ENCODE measurements at regions not wholly inside any gene's neighbourhood (a gene's known extent, or its start where the extent isn't known, plus 50 kb on each side); places are given as distances from the start of the nearest gene placed in this dataset.

DNA sequence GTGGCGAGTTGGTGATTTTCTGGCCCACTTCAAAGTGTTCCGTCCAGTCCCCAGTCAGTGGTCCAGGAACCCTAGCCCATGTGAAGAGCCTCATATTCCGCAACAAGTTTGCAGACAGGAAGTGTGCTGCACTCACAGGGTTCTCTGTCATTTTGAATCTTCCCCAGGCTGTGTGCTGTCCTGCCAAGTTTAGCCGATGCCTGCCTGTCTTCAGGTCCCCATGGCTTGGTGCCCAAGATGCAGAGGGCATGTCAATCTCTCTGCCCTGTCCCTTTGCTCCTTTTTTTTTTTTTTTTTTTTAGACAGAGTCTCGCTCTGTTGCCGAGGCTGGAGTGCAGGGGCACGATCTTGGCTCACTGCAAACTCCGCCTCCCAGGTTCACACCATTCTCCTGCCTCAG is 69.9 kb upstream of the ATXN1 start:
- no peaks in the 10 kb centered on the region for H3K36me3 ChIP-seq (ENCODE audit: control insufficient read depth, insufficient read depth, low read length)
- H3K27me3 ChIP-seq (ENCODE audit: control insufficient read depth, insufficient read depth, low read length), result no peaks in the 10 kb centered on the region
- no peak overlapping the region for H2BK15ac ChIP-seq (ENCODE audit: low read depth, low read length)
- H3K14ac ChIP-seq (replicated peaks; ENCODE audit: low read depth, low read length), result no peak overlapping the region
- intact Hi-C loops (cut with micrococcal nuclease) (no loop called here), dilution Hi-C loops (cut with HindIII; ENCODE audit: low sequenced_read_pairs, unreplicated experiment) (no loop called here), in situ Hi-C loops (cut with MboI; ENCODE audit: low sequenced_read_pairs) (no loop called here)
- H2AFZ ChIP-seq (replicated peaks; ENCODE audit: low read length, poor library complexity), result no peak overlapping the region
- no peak overlapping the region for H3K23ac ChIP-seq (ENCODE audit: low read depth, low read length)
- no peak overlapping the region for H2BK5ac ChIP-seq (ENCODE audit: low read depth, low read length, poor library complexity, severe bottlenecking)
- BruUV-seq (replicated peaks), result no TSS peak
- ChIA-PET CTCF (no interaction called here), POLR2A (ENCODE audit: unreplicated experiment) (no interaction called here)
- H3K9ac ChIP-seq (ENCODE audit: low read depth, low read length), result no peak overlapping the region
- no peak overlapping the region for H4K8ac ChIP-seq (ENCODE audit: low read depth in 2 of 2, low read length in 2 of 2)
- H3K9me1 ChIP-seq (ENCODE audit: insufficient read depth, low read length), result no peaks in the 10 kb centered on the region
- no peak overlapping the region for H3K4ac ChIP-seq (ENCODE audit: low read depth, low read length)
- no peak overlapping the region for H3K4me2 ChIP-seq (ENCODE audit: low read depth, low read length)
- H3K4me1 ChIP-seq (ENCODE audit: control insufficient read depth, insufficient read depth, low read length), result peaks cover 8% of the 10 kb centered on the region
- H3K9me3 ChIP-seq (ENCODE audit: control insufficient read depth, insufficient read depth, low read length), result no peaks in the 10 kb centered on the region
- H4K20me1 ChIP-seq (ENCODE audit: insufficient read depth, low read length), result no peaks in the 10 kb centered on the region
- no peak overlapping the region for H3K18ac ChIP-seq (ENCODE audit: low read depth, low read length)
- no peak overlapping the region for H2AK5ac ChIP-seq (ENCODE audit: low read depth, low read length)
- H4K5ac ChIP-seq (ENCODE audit: low read depth, low read length), result no peak overlapping the region
- no peak overlapping the region for H2BK120ac ChIP-seq (ENCODE audit: low read depth, low read length)
- H2BK20ac ChIP-seq (ENCODE audit: low read depth, low read length), result no peak overlapping the region
- no peak overlapping the region for H3K56ac ChIP-seq (ENCODE audit: extremely low read depth, insufficient read depth, low read length)
- H3K79me1 ChIP-seq (ENCODE audit: low read depth in 1 of 2, low read length in 2 of 2), result no peaks in the 10 kb centered on the region
- WGBS, 2 experiments (ENCODE audit: extremely low coverage in 2 of 2, insufficient read length in 1 of 2), result 69% methylated on average over 3 of the region's 8 CpGs; no CpG with 5 or more reads in 1 of the 2 experiments
- no peak overlapping the region for H3K4me3 ChIP-seq (ENCODE audit: insufficient read depth, low read depth, low read length)
- ATAC-seq (ENCODE audit: low read depth) (no peak), DNase-seq (no peak)
- no peak overlapping the region for H3K27ac ChIP-seq (ENCODE audit: insufficient read depth, low read length)
- no peak overlapping the region for H4K91ac ChIP-seq (ENCODE audit: insufficient read depth, low read depth, low read length)
- TF ChIP-seq, protein P1, sequence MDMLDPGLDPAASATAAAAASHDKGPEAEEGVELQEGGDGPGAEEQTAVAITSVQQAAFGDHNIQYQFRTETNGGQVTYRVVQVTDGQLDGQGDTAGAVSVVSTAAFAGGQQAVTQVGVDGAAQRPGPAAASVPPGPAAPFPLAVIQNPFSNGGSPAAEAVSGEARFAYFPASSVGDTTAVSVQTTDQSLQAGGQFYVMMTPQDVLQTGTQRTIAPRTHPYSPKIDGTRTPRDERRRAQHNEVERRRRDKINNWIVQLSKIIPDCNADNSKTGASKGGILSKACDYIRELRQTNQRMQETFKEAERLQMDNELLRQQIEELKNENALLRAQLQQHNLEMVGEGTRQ (IDR thresholded peaks at IDR 0.05; ENCODE audit: low read depth, low read length), result no peak
- TF ChIP-seq SMC3 (IDR thresholded peaks at IDR 0.05; ENCODE audit: low read depth, low read length) (no peak), MXI1 (IDR thresholded peaks at IDR 0.05; ENCODE audit: borderline replicate concordance, low read depth, low read length) (no peak), POLR2A (IDR thresholded peaks at IDR 0.05; ENCODE audit: low read depth, low read length) (no peak), CEBPB (IDR thresholded peaks at IDR 0.05; ENCODE audit: low read depth, low read length) (no peak), RAD21 (IDR thresholded peaks at IDR 0.05; ENCODE audit: low read length) (no peak), MAFK (IDR thresholded peaks at IDR 0.05; ENCODE audit: low read depth, low read length) (no peak), NFE2L2 (IDR thresholded peaks at IDR 0.05; ENCODE audit: low read depth, low read length) (no peak), FOS (IDR thresholded peaks at IDR 0.05; ENCODE audit: low read depth, low read length) (no peak), MAZ (IDR thresholded peaks at IDR 0.05; ENCODE audit: borderline replicate concordance, low read depth, low read length) (no peak), RCOR1 (IDR thresholded peaks at IDR 0.05; ENCODE audit: insufficient replicate concordance, low read length) (no peak), CHD1 (IDR thresholded peaks at IDR 0.05; ENCODE audit: low read depth, low read length) (no peak), RFX5 (IDR thresholded peaks at IDR 0.05; ENCODE audit: low read depth, low read length) (no peak), BHLHE40 (IDR thresholded peaks at IDR 0.05; ENCODE audit: low read depth, low read length) (no peak)
- TF ChIP-seq, protein P2, sequence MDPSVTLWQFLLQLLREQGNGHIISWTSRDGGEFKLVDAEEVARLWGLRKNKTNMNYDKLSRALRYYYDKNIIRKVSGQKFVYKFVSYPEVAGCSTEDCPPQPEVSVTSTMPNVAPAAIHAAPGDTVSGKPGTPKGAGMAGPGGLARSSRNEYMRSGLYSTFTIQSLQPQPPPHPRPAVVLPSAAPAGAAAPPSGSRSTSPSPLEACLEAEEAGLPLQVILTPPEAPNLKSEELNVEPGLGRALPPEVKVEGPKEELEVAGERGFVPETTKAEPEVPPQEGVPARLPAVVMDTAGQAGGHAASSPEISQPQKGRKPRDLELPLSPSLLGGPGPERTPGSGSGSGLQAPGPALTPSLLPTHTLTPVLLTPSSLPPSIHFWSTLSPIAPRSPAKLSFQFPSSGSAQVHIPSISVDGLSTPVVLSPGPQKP (IDR thresholded peaks at IDR 0.05; ENCODE audit: borderline replicate concordance, low read depth, low read length), result no peak
- TF ChIP-seq, protein P3, sequence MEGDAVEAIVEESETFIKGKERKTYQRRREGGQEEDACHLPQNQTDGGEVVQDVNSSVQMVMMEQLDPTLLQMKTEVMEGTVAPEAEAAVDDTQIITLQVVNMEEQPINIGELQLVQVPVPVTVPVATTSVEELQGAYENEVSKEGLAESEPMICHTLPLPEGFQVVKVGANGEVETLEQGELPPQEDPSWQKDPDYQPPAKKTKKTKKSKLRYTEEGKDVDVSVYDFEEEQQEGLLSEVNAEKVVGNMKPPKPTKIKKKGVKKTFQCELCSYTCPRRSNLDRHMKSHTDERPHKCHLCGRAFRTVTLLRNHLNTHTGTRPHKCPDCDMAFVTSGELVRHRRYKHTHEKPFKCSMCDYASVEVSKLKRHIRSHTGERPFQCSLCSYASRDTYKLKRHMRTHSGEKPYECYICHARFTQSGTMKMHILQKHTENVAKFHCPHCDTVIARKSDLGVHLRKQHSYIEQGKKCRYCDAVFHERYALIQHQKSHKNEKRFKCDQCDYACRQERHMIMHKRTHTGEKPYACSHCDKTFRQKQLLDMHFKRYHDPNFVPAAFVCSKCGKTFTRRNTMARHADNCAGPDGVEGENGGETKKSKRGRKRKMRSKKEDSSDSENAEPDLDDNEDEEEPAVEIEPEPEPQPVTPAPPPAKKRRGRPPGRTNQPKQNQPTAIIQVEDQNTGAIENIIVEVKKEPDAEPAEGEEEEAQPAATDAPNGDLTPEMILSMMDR (conservative IDR thresholded peaks at IDR 0.05; ENCODE audit: low read depth, low read length), result no peak
- no peak overlapping the region for H2AK9ac ChIP-seq (replicated peaks; ENCODE audit: low read depth, low read length, poor library complexity)
